ENCODE measurements at regions not wholly inside any gene's neighbourhood (a gene's known extent, or its start where the extent isn't known, plus 50 kb on each side); places are given as distances from the start of the nearest gene placed in this dataset.

DNA sequence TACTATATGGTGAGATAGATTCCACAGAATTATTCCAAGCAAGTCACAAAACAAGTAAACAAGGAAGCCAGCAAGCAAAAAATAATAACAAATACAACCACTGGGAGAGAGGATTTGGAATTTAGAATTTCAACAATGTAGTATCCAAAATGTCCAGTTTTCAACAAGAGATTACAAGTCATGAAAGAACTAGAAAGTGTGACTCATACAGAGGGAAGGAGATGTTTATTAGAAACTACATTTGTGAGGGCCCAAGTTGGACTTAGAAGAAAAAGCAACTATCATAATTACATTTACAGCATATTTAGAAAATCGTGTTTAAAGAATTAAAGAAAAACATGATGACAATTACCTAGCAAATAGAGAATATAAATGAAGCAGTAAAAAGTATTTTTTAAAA is 494.6 kb upstream of the ID4 start:
- TF ChIP-seq, protein P1, sequence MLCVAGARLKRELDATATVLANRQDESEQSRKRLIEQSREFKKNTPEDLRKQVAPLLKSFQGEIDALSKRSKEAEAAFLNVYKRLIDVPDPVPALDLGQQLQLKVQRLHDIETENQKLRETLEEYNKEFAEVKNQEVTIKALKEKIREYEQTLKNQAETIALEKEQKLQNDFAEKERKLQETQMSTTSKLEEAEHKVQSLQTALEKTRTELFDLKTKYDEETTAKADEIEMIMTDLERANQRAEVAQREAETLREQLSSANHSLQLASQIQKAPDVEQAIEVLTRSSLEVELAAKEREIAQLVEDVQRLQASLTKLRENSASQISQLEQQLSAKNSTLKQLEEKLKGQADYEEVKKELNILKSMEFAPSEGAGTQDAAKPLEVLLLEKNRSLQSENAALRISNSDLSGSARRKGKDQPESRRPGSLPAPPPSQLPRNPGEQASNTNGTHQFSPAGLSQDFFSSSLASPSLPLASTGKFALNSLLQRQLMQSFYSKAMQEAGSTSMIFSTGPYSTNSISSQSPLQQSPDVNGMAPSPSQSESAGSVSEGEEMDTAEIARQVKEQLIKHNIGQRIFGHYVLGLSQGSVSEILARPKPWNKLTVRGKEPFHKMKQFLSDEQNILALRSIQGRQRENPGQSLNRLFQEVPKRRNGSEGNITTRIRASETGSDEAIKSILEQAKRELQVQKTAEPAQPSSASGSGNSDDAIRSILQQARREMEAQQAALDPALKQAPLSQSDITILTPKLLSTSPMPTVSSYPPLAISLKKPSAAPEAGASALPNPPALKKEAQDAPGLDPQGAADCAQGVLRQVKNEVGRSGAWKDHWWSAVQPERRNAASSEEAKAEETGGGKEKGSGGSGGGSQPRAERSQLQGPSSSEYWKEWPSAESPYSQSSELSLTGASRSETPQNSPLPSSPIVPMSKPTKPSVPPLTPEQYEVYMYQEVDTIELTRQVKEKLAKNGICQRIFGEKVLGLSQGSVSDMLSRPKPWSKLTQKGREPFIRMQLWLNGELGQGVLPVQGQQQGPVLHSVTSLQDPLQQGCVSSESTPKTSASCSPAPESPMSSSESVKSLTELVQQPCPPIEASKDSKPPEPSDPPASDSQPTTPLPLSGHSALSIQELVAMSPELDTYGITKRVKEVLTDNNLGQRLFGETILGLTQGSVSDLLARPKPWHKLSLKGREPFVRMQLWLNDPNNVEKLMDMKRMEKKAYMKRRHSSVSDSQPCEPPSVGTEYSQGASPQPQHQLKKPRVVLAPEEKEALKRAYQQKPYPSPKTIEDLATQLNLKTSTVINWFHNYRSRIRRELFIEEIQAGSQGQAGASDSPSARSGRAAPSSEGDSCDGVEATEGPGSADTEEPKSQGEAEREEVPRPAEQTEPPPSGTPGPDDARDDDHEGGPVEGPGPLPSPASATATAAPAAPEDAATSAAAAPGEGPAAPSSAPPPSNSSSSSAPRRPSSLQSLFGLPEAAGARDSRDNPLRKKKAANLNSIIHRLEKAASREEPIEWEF (IDR thresholded peaks at IDR 0.05; ENCODE audit: insufficient replicate concordance, low read depth, low read length) = no peak
- TF ChIP-seq, protein P2, sequence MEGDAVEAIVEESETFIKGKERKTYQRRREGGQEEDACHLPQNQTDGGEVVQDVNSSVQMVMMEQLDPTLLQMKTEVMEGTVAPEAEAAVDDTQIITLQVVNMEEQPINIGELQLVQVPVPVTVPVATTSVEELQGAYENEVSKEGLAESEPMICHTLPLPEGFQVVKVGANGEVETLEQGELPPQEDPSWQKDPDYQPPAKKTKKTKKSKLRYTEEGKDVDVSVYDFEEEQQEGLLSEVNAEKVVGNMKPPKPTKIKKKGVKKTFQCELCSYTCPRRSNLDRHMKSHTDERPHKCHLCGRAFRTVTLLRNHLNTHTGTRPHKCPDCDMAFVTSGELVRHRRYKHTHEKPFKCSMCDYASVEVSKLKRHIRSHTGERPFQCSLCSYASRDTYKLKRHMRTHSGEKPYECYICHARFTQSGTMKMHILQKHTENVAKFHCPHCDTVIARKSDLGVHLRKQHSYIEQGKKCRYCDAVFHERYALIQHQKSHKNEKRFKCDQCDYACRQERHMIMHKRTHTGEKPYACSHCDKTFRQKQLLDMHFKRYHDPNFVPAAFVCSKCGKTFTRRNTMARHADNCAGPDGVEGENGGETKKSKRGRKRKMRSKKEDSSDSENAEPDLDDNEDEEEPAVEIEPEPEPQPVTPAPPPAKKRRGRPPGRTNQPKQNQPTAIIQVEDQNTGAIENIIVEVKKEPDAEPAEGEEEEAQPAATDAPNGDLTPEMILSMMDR (IDR thresholded peaks at IDR 0.05 in 2 of 3, conservative IDR thresholded peaks at IDR 0.05 in 1 of 3; ENCODE audit: control insufficient read depth in 2 of 3, extremely low read depth in 1 of 3, insufficient read depth in 1 of 3, low read depth in 3 of 3, low read length in 3 of 3) = no peak
- TF ChIP-seq, protein P3, sequence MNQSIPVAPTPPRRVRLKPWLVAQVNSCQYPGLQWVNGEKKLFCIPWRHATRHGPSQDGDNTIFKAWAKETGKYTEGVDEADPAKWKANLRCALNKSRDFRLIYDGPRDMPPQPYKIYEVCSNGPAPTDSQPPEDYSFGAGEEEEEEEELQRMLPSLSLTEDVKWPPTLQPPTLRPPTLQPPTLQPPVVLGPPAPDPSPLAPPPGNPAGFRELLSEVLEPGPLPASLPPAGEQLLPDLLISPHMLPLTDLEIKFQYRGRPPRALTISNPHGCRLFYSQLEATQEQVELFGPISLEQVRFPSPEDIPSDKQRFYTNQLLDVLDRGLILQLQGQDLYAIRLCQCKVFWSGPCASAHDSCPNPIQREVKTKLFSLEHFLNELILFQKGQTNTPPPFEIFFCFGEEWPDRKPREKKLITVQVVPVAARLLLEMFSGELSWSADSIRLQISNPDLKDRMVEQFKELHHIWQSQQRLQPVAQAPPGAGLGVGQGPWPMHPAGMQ (IDR thresholded peaks at IDR 0.05; ENCODE audit: borderline replicate concordance) = no peak
- TF ChIP-seq SREBF2 (IDR thresholded peaks at IDR 0.05; ENCODE audit: low read length) = no peak
- TF ChIP-seq SPI1 (IDR thresholded peaks at IDR 0.05; ENCODE audit: borderline replicate concordance, insufficient read depth, low read depth, low read length) = no peak
- no peak for TF ChIP-seq YY1 (IDR thresholded peaks at IDR 0.05; ENCODE audit: low read depth, low read length)
- no peak for TF ChIP-seq ZZZ3 (IDR thresholded peaks at IDR 0.05; ENCODE audit: control insufficient read depth, insufficient read length, low read depth)
- TF ChIP-seq CREB1 (IDR thresholded peaks at IDR 0.05; ENCODE audit: low read depth) = no peak
- no peak for TF ChIP-seq CHD2 (IDR thresholded peaks at IDR 0.05; ENCODE audit: borderline replicate concordance, low read depth, low read length)
- no peak for TF ChIP-seq POLR2AphosphoS5 (IDR thresholded peaks at IDR 0.05; ENCODE audit: low read length)
- no peak for TF ChIP-seq JUND (IDR thresholded peaks at IDR 0.05; ENCODE audit: low read depth, low read length)
- TF ChIP-seq DPF2 (IDR thresholded peaks at IDR 0.05) = no peak
- TF ChIP-seq SMC3 (IDR thresholded peaks at IDR 0.05; ENCODE audit: borderline replicate concordance, low read length) = no peak
- no peak for TF ChIP-seq TCF3 (IDR thresholded peaks at IDR 0.05; ENCODE audit: borderline replicate concordance, insufficient read depth, low read depth, low read length)

All from GM12878 (cell line).